OCI-LY1 (cell line): ENCODE measurements at regions not wholly inside any gene's neighbourhood (a gene's known extent, or its start where the extent isn't known, plus 50 kb on each side); places are given as distances from the start of the nearest gene placed in this dataset.

Experiments used
- H2AFZ ChIP-seq: fragments of 200-600 bp; sonication (generic), shearing (Covaris generic); 2 replicates; pipeline ENCODE4 v1.6.0; 2014; ENCODE audit warnings: antibody characterized with exemption, mild to moderate bottlenecking, low read length
- H3F3A ChIP-seq: fragments of 200-600 bp; sonication (generic), shearing (Covaris generic); 2 replicates; pipeline ENCODE4 v1.6.0; 2014; ENCODE audit warnings: mild to moderate bottlenecking, antibody characterized with exemption, low read length, moderate library complexity; ENCODE audit not compliant: insufficient read depth
- H3K27ac ChIP-seq: fragments of 200-600 bp; sonication (generic); 2 replicates; pipeline ENCODE4 v1.5.1; 2014; ENCODE audit warnings: low read length, mixed run types, mild to moderate bottlenecking, low read depth; ENCODE audit not compliant: poor library complexity, severe bottlenecking
- H3K27me3 ChIP-seq: fragments of 200-600 bp; sonication (generic); 2 replicates; pipeline ENCODE4 v1.6.0; 2014; ENCODE audit warnings: antibody characterized with exemption, mild to moderate bottlenecking, low read length, moderate library complexity; ENCODE audit not compliant: insufficient read depth
- H3K36me3 ChIP-seq: fragments of 200-600 bp; sonication (generic); 2 replicates; pipeline ENCODE4 v1.6.1; 2014; ENCODE audit warnings: mild to moderate bottlenecking, antibody characterized with exemption, low read length, moderate library complexity, mixed read lengths; ENCODE audit not compliant: insufficient read depth
- H3K4me1 ChIP-seq: fragments of 200-600 bp; sonication (generic); 2 replicates; pipeline ENCODE4 v1.5.1; 2014; ENCODE audit warnings: mild to moderate bottlenecking, low read length, moderate library complexity; ENCODE audit not compliant: insufficient read depth, severe bottlenecking
- H3K4me2 ChIP-seq: fragments of 200-600 bp; sonication (generic), shearing (Covaris generic); 2 replicates; pipeline ENCODE4 v1.6.1; 2014; ENCODE audit warnings: low read length
- H3K4me3 ChIP-seq: fragments of 200-600 bp; sonication (generic); 2 replicates; pipeline ENCODE4 v1.5.1; 2014; ENCODE audit warnings: low read length, low read depth, mild to moderate bottlenecking, mixed read lengths; ENCODE audit not compliant: poor library complexity, severe bottlenecking
- H3K79me2 ChIP-seq: fragments of 200-600 bp; shearing (Covaris generic); 2 replicates; pipeline ENCODE4 v1.6.1; 2016; ENCODE audit warnings: mixed run types, low read length, mixed read lengths; ENCODE audit not compliant: insufficient read depth
- H3K9ac ChIP-seq: fragments of 200-600 bp; sonication (generic), shearing (Covaris generic); 2 replicates; pipeline ENCODE4 v1.6.1; 2014; ENCODE audit warnings: mild to moderate bottlenecking, low read length, mixed read lengths
- H3K9me2 ChIP-seq: fragments of 200-600 bp; sonication (generic), shearing (Covaris generic); 2 replicates; pipeline ENCODE4 v1.6.1; 2014; ENCODE audit warnings: low read depth, mild to moderate bottlenecking, low read length, mixed read lengths
- H3K9me3 ChIP-seq: fragments of 200-600 bp; shearing (Covaris generic); 2 replicates; pipeline ENCODE4 v1.6.1; 2014; ENCODE audit warnings: low read length, mixed read lengths
- H4K20me1 ChIP-seq: fragments of 200-600 bp; sonication (generic), shearing (Covaris generic); 2 replicates; pipeline ENCODE4 v1.6.0; 2016; ENCODE audit warnings: mild to moderate bottlenecking, low read length; ENCODE audit not compliant: insufficient read depth
- CTCF ChIP-seq: fragments of 200-600 bp; sonication (generic), shearing (Covaris generic); IDR thresholded peaks from 2 replicates; pipeline ENCODE4 v1.5.1; 2017; ENCODE audit warnings: mild to moderate bottlenecking, antibody characterized with exemption, low read length, moderate library complexity, mixed read lengths
- EZH2 ChIP-seq: fragments of 200-600 bp; sonication (generic), shearing (Covaris generic); IDR thresholded peaks from 2 replicates; pipeline ENCODE4 v1.8.0; 2017; ENCODE audit warnings: borderline replicate concordance, mixed run types, mild to moderate bottlenecking, antibody characterized with exemption, low read length, moderate library complexity, mixed read lengths

DNA sequence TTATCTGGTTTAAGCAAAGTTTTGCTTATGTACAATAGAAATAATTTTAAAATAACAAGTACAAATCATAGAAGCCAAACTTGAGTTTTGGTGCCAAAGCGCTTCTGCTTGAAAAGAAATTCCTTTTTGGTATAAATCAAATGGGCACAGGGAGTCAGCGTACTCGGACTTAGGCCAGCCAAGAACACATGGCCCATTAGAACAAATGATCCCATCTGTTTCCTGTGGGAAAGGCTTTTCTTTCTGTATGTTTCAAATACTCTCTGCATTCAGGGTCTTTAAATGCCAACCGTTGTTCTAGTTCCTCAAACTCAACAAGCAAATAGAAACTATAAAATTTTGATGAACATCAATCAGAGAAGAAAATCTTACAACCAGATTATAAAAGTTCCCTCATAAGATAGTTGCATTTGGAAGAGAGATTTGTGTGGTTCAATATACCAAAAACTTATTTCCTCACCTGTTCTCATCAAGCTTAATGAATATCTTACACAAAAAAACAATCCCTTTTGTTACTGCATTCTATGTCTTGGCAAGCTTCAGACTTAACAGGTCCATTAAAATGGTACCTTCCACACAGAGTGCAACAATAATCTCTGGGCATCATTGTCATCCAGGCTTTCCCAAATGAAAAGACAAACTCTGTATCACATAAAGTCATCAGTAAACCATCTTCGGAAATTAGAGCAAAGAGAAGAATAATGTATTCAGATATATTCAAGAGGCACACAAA lies 739.8 kb upstream of the API5 start:
- H3K4me1 ChIP-seq = no peaks in the 10 kb centered on the region
- H4K20me1 ChIP-seq = no peaks in the 10 kb centered on the region
- TF ChIP-seq EZH2 (no peak), CTCF (no peak)
- no peak overlapping the region for H3K4me3 ChIP-seq
- H3K79me2 ChIP-seq = no peaks in the 10 kb centered on the region
- no peaks in the 10 kb centered on the region for H3K9me2 ChIP-seq
- H3K27me3 ChIP-seq = no peaks in the 10 kb centered on the region
- H2AFZ ChIP-seq = no peak overlapping the region
- no peak overlapping the region for H3K27ac ChIP-seq
- H3K36me3 ChIP-seq = no peaks in the 10 kb centered on the region
- H3K9ac ChIP-seq = no peak overlapping the region
- no peaks in the 10 kb centered on the region for H3F3A ChIP-seq
- no peaks in the 10 kb centered on the region for H3K9me3 ChIP-seq
- H3K4me2 ChIP-seq = no peak overlapping the region

DNA sequence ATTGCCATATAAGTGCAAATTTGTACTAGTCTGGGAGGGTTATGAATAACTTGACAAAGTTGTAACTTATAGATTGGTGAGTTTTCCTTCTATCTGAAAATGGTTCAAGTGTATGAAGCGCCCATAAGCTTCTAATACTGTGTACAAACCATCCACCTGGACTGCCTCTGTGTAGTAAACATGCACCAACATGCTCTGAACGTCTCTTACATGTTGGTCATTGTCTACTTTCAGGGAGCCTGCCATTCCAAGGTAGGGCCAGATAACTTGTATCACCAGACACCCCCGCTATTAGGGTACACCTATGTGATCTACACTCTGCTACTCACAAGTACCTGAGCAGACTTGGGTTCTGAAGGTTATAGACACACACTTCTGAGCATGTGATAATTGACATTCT lies 735.5 kb upstream of the API5 start:
- Histone ChIP-seq H3K4me2 (no peak overlapping the region), H2AFZ (no peak overlapping the region), H3K36me3 (no peaks in the 10 kb centered on the region), H3K27ac (no peak overlapping the region), H4K20me1 (no peaks in the 10 kb centered on the region), H3F3A (no peaks in the 10 kb centered on the region), H3K27me3 (no peaks in the 10 kb centered on the region), H3K9me3 (no peaks in the 10 kb centered on the region), H3K9ac (no peak overlapping the region), H3K79me2 (no peaks in the 10 kb centered on the region), H3K9me2 (no peaks in the 10 kb centered on the region), H3K4me1 (no peaks in the 10 kb centered on the region), H3K4me3 (no peak overlapping the region)
- no peak for TF ChIP-seq CTCF
- no peak for TF ChIP-seq EZH2

DNA sequence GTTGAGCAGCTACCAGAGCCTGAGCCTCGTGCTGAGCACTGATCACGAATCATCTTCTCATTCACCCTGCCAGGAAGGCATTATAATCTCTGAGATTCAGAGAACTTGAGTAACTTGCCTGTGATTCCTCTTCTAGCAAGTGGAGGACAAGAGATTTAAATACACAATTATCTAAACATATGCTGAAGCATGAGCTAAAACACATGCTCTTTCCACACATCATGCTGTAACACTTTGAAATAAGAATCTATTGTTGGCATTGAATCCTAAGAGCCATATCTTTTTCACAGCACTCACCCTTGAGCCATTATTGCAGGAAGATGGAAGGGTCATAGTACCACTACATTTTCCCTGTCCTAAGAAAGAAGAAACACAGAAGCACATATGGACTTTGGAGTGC lies 722.5 kb upstream of the API5 start:
- Histone ChIP-seq H3K9me3 (no peaks in the 10 kb centered on the region), H3K27ac (no peak overlapping the region), H3F3A (no peaks in the 10 kb centered on the region), H3K9me2 (no peaks in the 10 kb centered on the region), H3K4me2 (no peak overlapping the region), H4K20me1 (no peaks in the 10 kb centered on the region), H2AFZ (no peak overlapping the region), H3K9ac (no peak overlapping the region), H3K4me1 (no peaks in the 10 kb centered on the region), H3K4me3 (no peak overlapping the region), H3K79me2 (no peaks in the 10 kb centered on the region), H3K27me3 (no peaks in the 10 kb centered on the region), H3K36me3 (no peaks in the 10 kb centered on the region)
- TF ChIP-seq EZH2 (no peak), CTCF (no peak)
